Neural progenitor cell (in vitro differentiated cells): ENCODE measurements at regions not wholly inside any gene's neighbourhood (a gene's known extent, or its start where the extent isn't known, plus 50 kb on each side); places are given as distances from the start of the nearest gene placed in this dataset.

ENCODE experiments used
- EZH2 ChIP-seq: fragments of 200-600 bp; sonication (generic); IDR thresholded peaks from 2 replicates; pipeline ENCODE4 v1.6.1; 2017; ENCODE audit warnings: antibody characterized with exemption, mild to moderate bottlenecking, moderate library complexity
- TF ChIP-seq, protein P1 (sequence below): fragments of 200-600 bp; sonication (generic); IDR thresholded peaks from 2 replicates; pipeline ENCODE4 v1.5.1; 2017; ENCODE audit warnings: antibody characterized with exemption, mild to moderate bottlenecking

GRCh38 chr10:78455236-78455635, 421.6 kb downstream of the RPS24 start:
- TF ChIP-seq, protein P1, sequence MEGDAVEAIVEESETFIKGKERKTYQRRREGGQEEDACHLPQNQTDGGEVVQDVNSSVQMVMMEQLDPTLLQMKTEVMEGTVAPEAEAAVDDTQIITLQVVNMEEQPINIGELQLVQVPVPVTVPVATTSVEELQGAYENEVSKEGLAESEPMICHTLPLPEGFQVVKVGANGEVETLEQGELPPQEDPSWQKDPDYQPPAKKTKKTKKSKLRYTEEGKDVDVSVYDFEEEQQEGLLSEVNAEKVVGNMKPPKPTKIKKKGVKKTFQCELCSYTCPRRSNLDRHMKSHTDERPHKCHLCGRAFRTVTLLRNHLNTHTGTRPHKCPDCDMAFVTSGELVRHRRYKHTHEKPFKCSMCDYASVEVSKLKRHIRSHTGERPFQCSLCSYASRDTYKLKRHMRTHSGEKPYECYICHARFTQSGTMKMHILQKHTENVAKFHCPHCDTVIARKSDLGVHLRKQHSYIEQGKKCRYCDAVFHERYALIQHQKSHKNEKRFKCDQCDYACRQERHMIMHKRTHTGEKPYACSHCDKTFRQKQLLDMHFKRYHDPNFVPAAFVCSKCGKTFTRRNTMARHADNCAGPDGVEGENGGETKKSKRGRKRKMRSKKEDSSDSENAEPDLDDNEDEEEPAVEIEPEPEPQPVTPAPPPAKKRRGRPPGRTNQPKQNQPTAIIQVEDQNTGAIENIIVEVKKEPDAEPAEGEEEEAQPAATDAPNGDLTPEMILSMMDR, result no peak
- TF ChIP-seq EZH2, result no peak
